GM18951 (cell line): ENCODE measurements at regions not wholly inside any gene's neighbourhood (a gene's known extent, or its start where the extent isn't known, plus 50 kb on each side); places are given as distances from the start of the nearest gene placed in this dataset.
"Not testable (repeated sequence)": the region's sequence is repeated elsewhere in the genome, so short reads cannot be mapped to it uniquely, and the experiment has no call there.

Experiments used
- POLR2A ChIP-seq: IDR thresholded peaks from 4 replicates; pipeline ENCODE4 v1.6.1; 2011; ENCODE audit warnings: mild to moderate bottlenecking; ENCODE audit not compliant: insufficient read length, insufficient read depth; ENCODE audit errors: extremely low read depth
- in situ Hi-C: fragments of 300-500 bp; cut with MboI; formaldehyde crosslinking; loops from one replicate; pipeline ENCODE4 v1.12.0; 2022; ENCODE audit warnings: low sequenced_read_pairs, mixed read lengths, inconsistent platforms; ENCODE audit not compliant: unreplicated experiment

- in situ Hi-C loops, result no loop called here
- TF ChIP-seq POLR2A, result no peak
Measured at GRCh38 chr15:96135166-96136093, 195.1 kb upstream of the NR2F2 start.

GRCh38 chr15:96138985-96139384 lies 191.5 kb upstream of the NR2F2 start:
- TF ChIP-seq POLR2A, result no peak
- in situ Hi-C loops, result no loop called here

- in situ Hi-C loops, result no loop called here
- no peak for TF ChIP-seq POLR2A
Measured at GRCh38 chr15:96142498-96142897, 188.0 kb upstream of the NR2F2 start.

- in situ Hi-C loops, result no loop called here
- no peak for TF ChIP-seq POLR2A
Measured at GRCh38 chr15:96144734-96145133, 185.8 kb upstream of the NR2F2 start.

GRCh38 chr15:96146726-96147125 lies 183.8 kb upstream of the NR2F2 start:
- no peak for TF ChIP-seq POLR2A

GRCh38 chr15:96147267-96147666 lies 183.2 kb upstream of the NR2F2 start:
- in situ Hi-C loops, result no loop called here
- TF ChIP-seq POLR2A, result no peak

More at GRCh38 chr15:96146726-96147125, 183.8 kb upstream of the NR2F2 start:
- in situ Hi-C loops, result no loop called here

- in situ Hi-C loops, result no loop called here
- TF ChIP-seq POLR2A, result no peak
Measured at GRCh38 chr15:96150254-96150653, 180.2 kb upstream of the NR2F2 start.

- in situ Hi-C loops, result not testable (repeated sequence)
Measured at GRCh38 chr15:96151749-96152148, 178.8 kb upstream of the NR2F2 start.

- in situ Hi-C loops, result no loop called here
- TF ChIP-seq POLR2A, result no peak
Measured at GRCh38 chr15:96153929-96154328, 176.6 kb upstream of the NR2F2 start.

GRCh38 chr15:96158938-96159337 lies 171.6 kb upstream of the NR2F2 start:
- in situ Hi-C loops, result no loop called here
- no peak for TF ChIP-seq POLR2A

- TF ChIP-seq POLR2A, result no peak
- in situ Hi-C loops, result no loop called here
Measured at GRCh38 chr15:96160269-96160668, 170.2 kb upstream of the NR2F2 start.

- in situ Hi-C loops, result no loop called here
- TF ChIP-seq POLR2A, result no peak
Measured at GRCh38 chr15:96160800-96161199, 169.7 kb upstream of the NR2F2 start.

- TF ChIP-seq POLR2A, result no peak
- in situ Hi-C loops, result no loop called here
Measured at GRCh38 chr15:96162322-96162721, 168.2 kb upstream of the NR2F2 start.

- in situ Hi-C loops, result no loop called here
- no peak for TF ChIP-seq POLR2A
Measured at GRCh38 chr15:96165081-96165480, 165.4 kb upstream of the NR2F2 start.
